Progenitor cell of endocrine pancreas (in vitro differentiated cells): ENCODE measurements at regions not wholly inside any gene's neighbourhood (a gene's known extent, or its start where the extent isn't known, plus 50 kb on each side); places are given as distances from the start of the nearest gene placed in this dataset.

ENCODE experiments used
- DNase-seq: peaks from one replicate; pipeline ENCODE4 v3.0.0; 2021; ENCODE audit warnings: low spot score; ENCODE audit not compliant: unreplicated experiment
- H3K27ac Mint-ChIP-seq: 2 replicates; pipeline ENCODE4 v1.8.0; 2021; ENCODE audit warnings: mild to moderate bottlenecking, moderate library complexity, mixed read lengths
- H3K27me3 Mint-ChIP-seq: 2 replicates; pipeline ENCODE4 v1.8.0; 2021; ENCODE audit warnings: mixed read lengths
- H3K36me3 Mint-ChIP-seq: 2 replicates; pipeline ENCODE4 v1.8.0; 2022; ENCODE audit warnings: mixed read lengths; ENCODE audit not compliant: insufficient read depth
- H3K4me1 Mint-ChIP-seq: 2 replicates; pipeline ENCODE4 v1.8.0; 2021; ENCODE audit warnings: low read depth, mixed read lengths
- H3K4me3 Mint-ChIP-seq: 2 replicates; pipeline ENCODE4 v1.8.0; 2021; ENCODE audit warnings: low read depth, mild to moderate bottlenecking, moderate library complexity, mixed read lengths
- H3K9me3 Mint-ChIP-seq: 2 replicates; pipeline ENCODE4 v1.8.0; 2021; ENCODE audit warnings: low read depth, mixed read lengths
- TF ChIP-seq, protein P1 (sequence below): fragments of 200-600 bp; sonication (generic); IDR thresholded peaks from one replicate; pipeline ENCODE4 v1.5.0; 2021; ENCODE audit warnings: antibody characterized with exemption, mild to moderate bottlenecking; ENCODE audit not compliant: unreplicated experiment

GRCh38 chr20:19913927-19914614 is 103.1 kb upstream of the NAA20 start:
- TF ChIP-seq, protein P1, sequence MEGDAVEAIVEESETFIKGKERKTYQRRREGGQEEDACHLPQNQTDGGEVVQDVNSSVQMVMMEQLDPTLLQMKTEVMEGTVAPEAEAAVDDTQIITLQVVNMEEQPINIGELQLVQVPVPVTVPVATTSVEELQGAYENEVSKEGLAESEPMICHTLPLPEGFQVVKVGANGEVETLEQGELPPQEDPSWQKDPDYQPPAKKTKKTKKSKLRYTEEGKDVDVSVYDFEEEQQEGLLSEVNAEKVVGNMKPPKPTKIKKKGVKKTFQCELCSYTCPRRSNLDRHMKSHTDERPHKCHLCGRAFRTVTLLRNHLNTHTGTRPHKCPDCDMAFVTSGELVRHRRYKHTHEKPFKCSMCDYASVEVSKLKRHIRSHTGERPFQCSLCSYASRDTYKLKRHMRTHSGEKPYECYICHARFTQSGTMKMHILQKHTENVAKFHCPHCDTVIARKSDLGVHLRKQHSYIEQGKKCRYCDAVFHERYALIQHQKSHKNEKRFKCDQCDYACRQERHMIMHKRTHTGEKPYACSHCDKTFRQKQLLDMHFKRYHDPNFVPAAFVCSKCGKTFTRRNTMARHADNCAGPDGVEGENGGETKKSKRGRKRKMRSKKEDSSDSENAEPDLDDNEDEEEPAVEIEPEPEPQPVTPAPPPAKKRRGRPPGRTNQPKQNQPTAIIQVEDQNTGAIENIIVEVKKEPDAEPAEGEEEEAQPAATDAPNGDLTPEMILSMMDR, result no peak
- peaks cover 2% of the 10 kb centered on the region for H3K36me3 Mint-ChIP-seq
- no peaks in the 10 kb centered on the region for H3K9me3 Mint-ChIP-seq
- DNase-seq, result no peak
- H3K4me3 Mint-ChIP-seq, result no peak overlapping the region
- no peaks in the 10 kb centered on the region for H3K4me1 Mint-ChIP-seq
- no peak overlapping the region for H3K27ac Mint-ChIP-seq
- no peaks in the 10 kb centered on the region for H3K27me3 Mint-ChIP-seq

- TF ChIP-seq, protein P1, result no peak
- H3K4me3 Mint-ChIP-seq, result no peak overlapping the region
- no peaks in the 10 kb centered on the region for H3K9me3 Mint-ChIP-seq
- H3K27me3 Mint-ChIP-seq, result no peaks in the 10 kb centered on the region
- H3K36me3 Mint-ChIP-seq, result no peaks in the 10 kb centered on the region
- DNase-seq, result no peak
- no peak overlapping the region for H3K27ac Mint-ChIP-seq
- no peaks in the 10 kb centered on the region for H3K4me1 Mint-ChIP-seq
These were observed 101.9 kb upstream of the NAA20 start for GRCh38 chr20:19915111-19915798.

DNA sequence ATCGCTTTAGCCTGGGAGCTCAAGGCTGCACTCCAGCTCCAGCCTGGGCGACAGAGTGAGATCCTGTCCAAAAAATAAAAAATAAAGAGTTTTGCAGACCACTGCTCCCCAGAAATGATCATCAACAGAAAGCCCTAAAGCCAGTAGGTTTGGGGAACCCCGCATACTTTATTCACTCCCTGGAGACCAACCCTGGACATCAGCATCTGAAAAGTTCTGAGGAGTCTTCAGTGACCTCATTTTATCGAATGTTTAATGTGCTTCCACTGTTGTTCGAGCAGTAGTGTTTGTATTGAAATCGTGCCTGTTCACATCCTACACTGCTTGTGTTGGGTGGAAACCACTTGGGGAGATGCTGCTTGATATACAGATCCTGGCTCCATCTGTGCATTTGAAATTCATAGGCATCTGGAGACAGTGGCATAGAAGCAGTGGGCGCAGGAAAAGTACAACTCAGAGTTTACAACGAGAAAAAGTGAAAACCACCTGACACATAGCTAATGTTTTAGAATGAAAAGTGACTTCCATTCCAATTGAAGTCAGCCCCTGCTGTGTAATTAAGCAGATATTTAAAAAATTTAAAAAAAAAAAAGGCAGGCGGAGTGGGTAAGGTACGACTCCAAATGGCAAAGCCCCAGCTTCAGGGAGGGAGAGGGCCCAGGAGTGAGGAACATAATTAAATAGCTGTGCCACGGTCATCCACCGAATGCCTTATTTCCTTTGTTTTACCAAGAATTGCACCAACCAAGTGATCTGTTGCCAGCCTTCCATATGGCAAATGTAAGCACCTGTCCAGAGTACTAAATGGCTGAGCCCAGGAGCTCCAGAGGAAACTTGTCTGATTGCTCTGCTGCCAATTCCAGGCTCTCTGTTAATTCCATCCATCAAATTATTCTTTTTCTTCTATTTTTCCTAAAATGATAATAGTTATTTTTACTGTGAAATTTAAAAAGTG is 100.4 kb upstream of the NAA20 start:
- H3K4me3 Mint-ChIP-seq, result no peak overlapping the region
- no peaks in the 10 kb centered on the region for H3K36me3 Mint-ChIP-seq
- no peaks in the 10 kb centered on the region for H3K9me3 Mint-ChIP-seq
- H3K27ac Mint-ChIP-seq, result no peak overlapping the region
- H3K27me3 Mint-ChIP-seq, result no peaks in the 10 kb centered on the region
- TF ChIP-seq, protein P1, result no peak
- DNase-seq, result no peak
- no peaks in the 10 kb centered on the region for H3K4me1 Mint-ChIP-seq

- Mint-ChIP-seq H3K4me3 (no peak overlapping the region), H3K36me3 (peaks cover 1% of the 10 kb centered on the region), H3K27ac (no peak overlapping the region), H3K9me3 (no peaks in the 10 kb centered on the region), H3K27me3 (no peaks in the 10 kb centered on the region), H3K4me1 (peaks cover 1% of the 10 kb centered on the region)
- TF ChIP-seq, protein P1, result no peak
- DNase-seq, result no peak
These were observed 98.2 kb upstream of the NAA20 start for GRCh38 chr20:19918965-19919329.
